ENCODE measurements at regions not wholly inside any gene's neighbourhood (a gene's known extent, or its start where the extent isn't known, plus 50 kb on each side); places are given as distances from the start of the nearest gene placed in this dataset.

DNA sequence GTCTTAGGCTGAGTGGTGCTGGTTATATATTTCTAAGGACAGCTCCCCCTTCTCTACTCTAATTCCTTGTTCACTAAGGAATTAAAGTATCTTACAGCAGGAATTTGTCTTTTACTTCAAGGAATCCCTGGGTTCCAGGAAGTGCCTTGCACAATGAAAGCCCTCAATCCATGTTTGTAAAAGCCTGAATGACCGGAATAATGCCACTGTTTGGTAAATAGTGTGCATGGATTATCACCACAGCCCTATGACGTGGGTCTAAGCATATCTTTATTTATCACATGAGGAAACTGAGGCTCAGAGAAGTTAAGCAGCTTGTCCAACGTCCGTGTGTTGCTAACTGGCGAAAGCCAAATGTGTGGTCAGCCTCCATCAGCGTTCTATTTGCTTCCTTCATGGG, 135.7 kb upstream of the NAV2 start:
- H3K36me3 Mint-ChIP-seq: no peaks in the 10 kb centered on the region

DNA sequence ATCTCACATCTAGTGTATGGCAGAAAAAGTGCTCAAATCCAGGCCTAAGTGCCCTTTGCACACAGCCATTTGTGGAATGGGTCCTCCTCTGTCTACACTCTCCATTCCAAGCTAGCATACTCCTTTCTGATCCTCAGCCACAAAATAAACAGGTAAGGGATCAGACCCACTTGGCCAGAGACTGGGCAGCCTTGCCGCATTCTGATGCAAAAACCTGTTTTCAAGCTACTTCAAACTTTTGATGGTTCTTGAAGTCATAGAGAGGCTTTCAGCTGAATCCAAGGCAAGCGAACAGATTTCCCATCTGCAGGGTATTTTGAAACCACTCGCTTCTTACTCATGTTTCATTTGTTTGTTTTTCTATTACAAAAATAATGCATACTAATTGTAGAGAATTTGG, 136.6 kb upstream of the NAV2 start:
- ATAC-seq (ENCODE audit: low read depth in 2 of 2): no peak
- no peak for DNase-seq
- no peaks in the 10 kb centered on the region for H3K27me3 ChIP-seq (ENCODE audit: control insufficient read depth, insufficient read depth, low read length)
- Mint-ChIP-seq H3K27ac (no peak overlapping the region), H3K27me3 (peaks cover 6% of the 10 kb centered on the region), H3K4me3 (no peak overlapping the region), H3K9me3 (peaks cover 0 to 3% (median 0%) of the 10 kb centered on the region in 7 donors), H3K4me1 (no peaks in the 10 kb centered on the region), H3K36me3 (no peaks in the 10 kb centered on the region)
- no peaks in the 10 kb centered on the region for H3K4me1 ChIP-seq (ENCODE audit: control insufficient read depth, insufficient read depth, low read length, poor library complexity, severe bottlenecking)
- no peaks in the 10 kb centered on the region for H3K36me3 ChIP-seq (ENCODE audit: control insufficient read depth, insufficient read depth, low read length)
- H3K4me3 ChIP-seq (ENCODE audit: low read depth, low read length): no peak overlapping the region
- no peaks in the 10 kb centered on the region for H3K9me3 ChIP-seq (ENCODE audit: control insufficient read depth in 2 of 2, low read length in 2 of 2)
- H3K27ac ChIP-seq (ENCODE audit: insufficient read depth, low read length, poor library complexity, severe bottlenecking): no peak overlapping the region

More for the DNA sequence above, 135.7 kb upstream of the NAV2 start:
- Histone ChIP-seq H3K27ac (ENCODE audit: insufficient read depth, low read length, poor library complexity, severe bottlenecking) (no peak overlapping the region), H3K9me3 (ENCODE audit: control insufficient read depth in 2 of 2, low read length in 2 of 2) (no peaks in the 10 kb centered on the region), H3K4me1 (ENCODE audit: control insufficient read depth, insufficient read depth, low read length, poor library complexity, severe bottlenecking) (no peaks in the 10 kb centered on the region), H3K36me3 (ENCODE audit: control insufficient read depth, insufficient read depth, low read length) (no peaks in the 10 kb centered on the region), H3K4me3 (ENCODE audit: low read depth, low read length) (no peak overlapping the region), H3K27me3 (ENCODE audit: control insufficient read depth, insufficient read depth, low read length) (no peaks in the 10 kb centered on the region)
- no peak overlapping the region for H3K4me3 Mint-ChIP-seq
- peaks cover 0 to 3% (median 0%) of the 10 kb centered on the region in 7 donors for H3K9me3 Mint-ChIP-seq
- no peak overlapping the region for H3K27ac Mint-ChIP-seq
- no peak for ATAC-seq (ENCODE audit: low read depth in 2 of 2)
- DNase-seq: no peak
- H3K27me3 Mint-ChIP-seq: peaks cover 6% of the 10 kb centered on the region
- H3K4me1 Mint-ChIP-seq: no peaks in the 10 kb centered on the region

DNA sequence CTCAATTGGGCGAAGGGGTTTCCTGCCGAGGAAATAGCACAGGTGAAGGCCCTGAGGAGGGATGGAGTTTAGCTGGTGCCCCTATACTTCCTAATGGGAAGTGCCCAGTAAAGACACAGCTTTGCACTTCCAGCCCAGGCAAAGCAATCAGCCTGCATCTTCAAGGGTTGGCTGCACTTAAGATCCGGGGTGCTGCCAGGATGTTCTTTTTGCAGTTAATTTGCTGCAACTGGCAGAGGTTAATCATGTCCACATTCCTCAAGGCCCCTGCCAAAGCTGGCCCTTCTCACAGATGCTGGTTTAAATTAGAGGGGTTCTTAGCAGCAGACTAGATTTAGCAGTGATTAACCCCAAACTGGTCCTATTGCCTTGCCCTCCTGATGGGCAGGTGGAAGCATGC, 137.7 kb upstream of the NAV2 start:
- Histone ChIP-seq H3K9me3 (ENCODE audit: control insufficient read depth in 2 of 2, low read length in 2 of 2) (no peaks in the 10 kb centered on the region), H3K27me3 (ENCODE audit: control insufficient read depth, insufficient read depth, low read length) (no peaks in the 10 kb centered on the region), H3K4me1 (ENCODE audit: control insufficient read depth, insufficient read depth, low read length, poor library complexity, severe bottlenecking) (no peaks in the 10 kb centered on the region), H3K27ac (ENCODE audit: insufficient read depth, low read length, poor library complexity, severe bottlenecking) (no peak overlapping the region), H3K36me3 (ENCODE audit: control insufficient read depth, insufficient read depth, low read length) (no peaks in the 10 kb centered on the region), H3K4me3 (ENCODE audit: low read depth, low read length) (no peak overlapping the region)
- H3K27me3 Mint-ChIP-seq: peaks cover 6% of the 10 kb centered on the region
- H3K27ac Mint-ChIP-seq: no peak overlapping the region
- H3K4me3 Mint-ChIP-seq: no peak overlapping the region
- peaks cover 0 to 3% (median 0%) of the 10 kb centered on the region in 7 donors for H3K9me3 Mint-ChIP-seq
- no peak for DNase-seq
- no peaks in the 10 kb centered on the region for H3K4me1 Mint-ChIP-seq
- H3K36me3 Mint-ChIP-seq: no peaks in the 10 kb centered on the region
- ATAC-seq (ENCODE audit: low read depth in 2 of 2): no peak

DNA sequence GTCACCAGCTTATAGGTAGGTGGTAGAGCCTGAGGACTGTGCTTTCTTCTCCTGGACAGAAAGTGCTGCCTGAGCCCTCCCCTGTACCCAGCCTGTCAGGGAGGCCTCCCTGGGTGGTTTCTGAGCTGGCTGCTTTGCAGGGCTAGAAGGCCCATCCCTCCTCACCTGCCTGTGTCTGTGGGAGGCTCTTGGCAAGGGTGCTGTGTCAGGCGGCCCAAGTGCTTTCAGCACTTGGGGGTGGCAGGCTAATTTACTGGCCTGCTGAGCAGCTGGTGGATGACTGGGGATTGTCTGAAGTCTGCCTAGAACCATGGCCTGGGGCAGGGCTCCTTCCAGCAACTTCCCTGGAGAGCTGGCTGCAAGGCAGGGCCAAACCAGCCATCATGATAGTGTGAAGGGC, 139.0 kb upstream of the NAV2 start:
- Histone ChIP-seq H3K9me3 (ENCODE audit: control insufficient read depth in 2 of 2, low read length in 2 of 2) (no peaks in the 10 kb centered on the region), H3K27ac (ENCODE audit: insufficient read depth, low read length, poor library complexity, severe bottlenecking) (no peak overlapping the region), H3K36me3 (ENCODE audit: control insufficient read depth, insufficient read depth, low read length) (no peaks in the 10 kb centered on the region), H3K4me1 (ENCODE audit: control insufficient read depth, insufficient read depth, low read length, poor library complexity, severe bottlenecking) (no peaks in the 10 kb centered on the region), H3K27me3 (ENCODE audit: control insufficient read depth, insufficient read depth, low read length) (peaks cover 2% of the 10 kb centered on the region), H3K4me3 (ENCODE audit: low read depth, low read length) (no peak overlapping the region)
- Mint-ChIP-seq H3K27ac (no peak overlapping the region), H3K4me3 (no peak overlapping the region), H3K9me3 (peaks cover 0 to 2% (median 0%) of the 10 kb centered on the region in 7 donors), H3K27me3 (peaks cover 6% of the 10 kb centered on the region), H3K4me1 (no peaks in the 10 kb centered on the region), H3K36me3 (no peaks in the 10 kb centered on the region)
- ATAC-seq (ENCODE audit: low read depth in 2 of 2) (no peak), DNase-seq (no peak)

DNA sequence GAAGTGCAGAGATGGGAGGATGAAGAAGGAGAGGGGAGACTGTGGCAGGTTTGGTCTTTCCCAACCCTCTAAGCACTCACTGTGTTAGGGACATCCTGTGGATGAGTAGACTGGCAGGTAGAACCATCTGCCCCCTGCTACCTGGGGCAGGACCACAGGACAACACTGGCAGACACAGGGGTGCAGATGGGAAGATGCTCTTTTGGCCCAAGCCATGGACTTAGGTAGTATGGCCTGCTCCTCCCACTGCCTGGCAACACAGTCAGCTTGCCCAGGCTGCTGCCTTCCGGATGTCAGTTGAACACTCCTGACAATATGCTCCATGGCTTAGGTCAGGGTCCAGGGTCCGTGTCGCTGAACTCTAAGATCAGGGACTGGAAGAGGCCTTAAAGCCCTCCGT, 140.7 kb upstream of the NAV2 start:
- H3K4me1 ChIP-seq (ENCODE audit: control insufficient read depth, insufficient read depth, low read length, poor library complexity, severe bottlenecking): no peaks in the 10 kb centered on the region
- no peak for ATAC-seq (ENCODE audit: low read depth in 2 of 2)
- no peak overlapping the region for H3K4me3 ChIP-seq (ENCODE audit: low read depth, low read length)

DNA sequence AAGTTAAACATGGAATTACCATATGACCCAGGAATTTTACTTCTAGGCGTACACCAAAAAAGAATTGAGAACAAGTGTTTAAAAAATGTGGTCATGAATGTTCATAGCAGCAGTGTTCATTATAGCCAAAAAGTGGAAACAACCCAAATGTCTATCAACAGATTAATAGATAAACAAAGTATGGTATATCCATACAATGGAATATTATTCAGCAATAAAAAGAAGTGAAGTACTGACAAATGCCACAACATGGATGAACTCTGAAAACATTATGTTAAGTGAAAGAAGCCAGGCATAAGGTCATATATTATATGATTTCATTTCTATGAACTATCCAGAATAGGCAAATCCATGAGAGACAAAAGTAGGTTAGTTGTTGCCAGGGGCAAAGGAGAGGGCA, 141.7 kb upstream of the NAV2 start:
- no peaks in the 10 kb centered on the region for H3K9me3 ChIP-seq (ENCODE audit: control insufficient read depth in 2 of 2, low read length in 2 of 2)
- peaks cover 6% of the 10 kb centered on the region for H3K27me3 Mint-ChIP-seq
- no peaks in the 10 kb centered on the region for H3K36me3 Mint-ChIP-seq
- no peaks in the 10 kb centered on the region for H3K4me1 Mint-ChIP-seq
- no peak overlapping the region for H3K27ac Mint-ChIP-seq
- H3K36me3 ChIP-seq (ENCODE audit: control insufficient read depth, insufficient read depth, low read length): no peaks in the 10 kb centered on the region
- no peaks in the 10 kb centered on the region for H3K4me1 ChIP-seq (ENCODE audit: control insufficient read depth, insufficient read depth, low read length, poor library complexity, severe bottlenecking)
- H3K4me3 Mint-ChIP-seq: no peak overlapping the region
- H3K9me3 Mint-ChIP-seq: peaks cover 0 to 2% (median 0%) of the 10 kb centered on the region in 7 donors
- no peak overlapping the region for H3K4me3 ChIP-seq (ENCODE audit: low read depth, low read length)
- DNase-seq (no peak), ATAC-seq (ENCODE audit: low read depth in 2 of 2) (no peak)
- no peak overlapping the region for H3K27ac ChIP-seq (ENCODE audit: insufficient read depth, low read length, poor library complexity, severe bottlenecking)
- peaks cover 2% of the 10 kb centered on the region for H3K27me3 ChIP-seq (ENCODE audit: control insufficient read depth, insufficient read depth, low read length)

More for the DNA sequence above, 140.7 kb upstream of the NAV2 start:
- Mint-ChIP-seq H3K36me3 (no peaks in the 10 kb centered on the region), H3K4me1 (no peaks in the 10 kb centered on the region), H3K27me3 (peaks cover 6% of the 10 kb centered on the region), H3K9me3 (peaks cover 0 to 2% (median 0%) of the 10 kb centered on the region in 7 donors), H3K27ac (no peak overlapping the region), H3K4me3 (no peak overlapping the region)
- no peaks in the 10 kb centered on the region for H3K9me3 ChIP-seq (ENCODE audit: control insufficient read depth in 2 of 2, low read length in 2 of 2)
- no peak overlapping the region for H3K27ac ChIP-seq (ENCODE audit: insufficient read depth, low read length, poor library complexity, severe bottlenecking)
- H3K36me3 ChIP-seq (ENCODE audit: control insufficient read depth, insufficient read depth, low read length): no peaks in the 10 kb centered on the region
- H3K27me3 ChIP-seq (ENCODE audit: control insufficient read depth, insufficient read depth, low read length): peaks cover 2% of the 10 kb centered on the region
- DNase-seq: no peak

GRCh38 chr11:19567996-19568395, 144.6 kb upstream of the NAV2 start:
- Mint-ChIP-seq H3K4me1 (peaks cover 0 to 2% (median 0%) of the 10 kb centered on the region in 4 donors), H3K27ac (no peak overlapping the region), H3K27me3 (peaks cover 6% of the 10 kb centered on the region), H3K9me3 (peaks cover 0 to 3% (median 0%) of the 10 kb centered on the region in 7 donors), H3K4me3 (no peak overlapping the region), H3K36me3 (no peaks in the 10 kb centered on the region)
- no peaks in the 10 kb centered on the region for H3K9me3 ChIP-seq (ENCODE audit: control insufficient read depth in 2 of 2, low read length in 2 of 2)
- H3K36me3 ChIP-seq (ENCODE audit: control insufficient read depth, insufficient read depth, low read length): no peaks in the 10 kb centered on the region
- DNase-seq (no peak), ATAC-seq (ENCODE audit: low read depth in 2 of 2) (no peak)
- no peak overlapping the region for H3K27ac ChIP-seq (ENCODE audit: insufficient read depth, low read length, poor library complexity, severe bottlenecking)
- H3K4me1 ChIP-seq (ENCODE audit: control insufficient read depth, insufficient read depth, low read length, poor library complexity, severe bottlenecking): no peaks in the 10 kb centered on the region
- no peak overlapping the region for H3K4me3 ChIP-seq (ENCODE audit: low read depth, low read length)
- H3K27me3 ChIP-seq (ENCODE audit: control insufficient read depth, insufficient read depth, low read length): peaks cover 2% of the 10 kb centered on the region

DNA sequence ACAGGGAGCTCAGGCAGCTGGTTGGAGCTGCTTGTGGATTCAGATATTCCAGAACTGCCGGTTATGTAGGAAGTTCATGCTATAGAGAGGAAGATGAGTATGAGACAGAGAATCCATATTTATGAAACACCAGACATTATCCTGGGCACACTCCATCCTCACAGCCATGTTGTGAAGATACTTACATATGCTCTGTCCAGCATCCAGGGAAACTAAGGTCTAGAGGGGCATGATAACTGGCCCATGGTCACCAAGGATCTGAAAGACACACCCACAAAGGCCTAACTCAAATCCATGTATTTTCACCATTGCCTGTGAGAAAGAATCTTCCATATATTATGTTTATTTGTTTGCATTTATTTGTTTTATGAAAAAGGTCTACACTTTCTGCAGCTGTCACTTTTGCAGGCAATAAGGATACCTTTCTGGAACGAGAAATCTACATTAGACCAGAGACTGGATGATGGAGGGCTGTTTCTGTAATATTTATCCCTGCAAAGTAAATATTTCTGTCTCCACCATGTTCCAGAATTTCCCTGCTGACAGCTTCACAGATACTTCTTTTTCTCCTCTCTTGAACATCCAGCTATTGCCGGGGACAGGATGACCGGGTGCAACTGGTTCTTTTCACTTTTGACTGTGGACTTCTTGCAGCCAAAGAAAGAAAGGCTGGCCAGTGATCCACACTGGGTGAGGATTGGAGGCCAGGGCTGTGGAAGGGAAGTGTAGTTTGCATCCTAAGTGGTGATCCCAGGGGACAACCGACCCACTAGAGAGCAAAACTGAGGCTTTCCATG, 145.9 kb upstream of the NAV2 start:
- Histone ChIP-seq H3K27me3 (ENCODE audit: control insufficient read depth, insufficient read depth, low read length) (peaks cover 2% of the 10 kb centered on the region), H3K9me3 (ENCODE audit: control insufficient read depth in 2 of 2, low read length in 2 of 2) (no peaks in the 10 kb centered on the region), H3K36me3 (ENCODE audit: control insufficient read depth, insufficient read depth, low read length) (no peaks in the 10 kb centered on the region), H3K4me3 (ENCODE audit: low read depth, low read length) (no peak overlapping the region), H3K27ac (ENCODE audit: insufficient read depth, low read length, poor library complexity, severe bottlenecking) (no peak overlapping the region), H3K4me1 (ENCODE audit: control insufficient read depth, insufficient read depth, low read length, poor library complexity, severe bottlenecking) (no peaks in the 10 kb centered on the region)
- Mint-ChIP-seq H3K9me3 (peaks cover 0 to 3% (median 0%) of the 10 kb centered on the region in 7 donors), H3K27ac (no peak overlapping the region), H3K4me3 (no peak overlapping the region), H3K27me3 (no peaks in the 10 kb centered on the region), H3K4me1 (peaks cover 0 to 2% (median 0%) of the 10 kb centered on the region in 4 donors), H3K36me3 (no peaks in the 10 kb centered on the region)
- ATAC-seq (ENCODE audit: low read depth in 2 of 2) (no peak), DNase-seq (no peak)
